ENCODE measurements at regions not wholly inside any gene's neighbourhood (a gene's known extent, or its start where the extent isn't known, plus 50 kb on each side); places are given as distances from the start of the nearest gene placed in this dataset.
A peak's percentile ranks its signal among the peaks of the same experiment; 100 is the strongest.

DNA sequence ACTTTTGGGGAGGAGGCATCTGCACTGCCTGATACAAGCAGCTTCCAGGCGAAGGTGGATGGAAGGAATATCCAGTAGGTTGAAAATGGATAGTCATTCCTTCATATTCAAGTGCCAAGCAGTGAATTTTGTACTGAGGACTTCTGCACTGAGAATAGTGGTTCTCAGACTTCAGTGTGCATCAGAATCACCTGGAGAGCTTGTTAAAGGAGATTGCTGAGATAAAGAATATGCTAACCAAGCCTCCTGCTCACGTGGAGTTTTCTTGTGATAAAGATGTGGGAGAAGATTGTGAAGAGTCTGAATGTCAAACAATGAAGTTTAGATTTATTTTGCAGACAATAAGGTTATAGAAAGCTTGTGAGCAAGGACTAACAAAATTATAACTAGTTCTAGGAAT is 97.8 kb downstream of the HFE start:
- DNase-seq (ENCODE audit: low read depth, low spot score) = no peak
- H3K27ac ChIP-seq (ENCODE audit: low read length) = peak overlapping the region; percentile 95
- peaks cover 35% of the 10 kb centered on the region for H3K4me1 ChIP-seq (ENCODE audit: control insufficient read depth, insufficient read depth, low read length)
- TF ChIP-seq, protein P1, sequence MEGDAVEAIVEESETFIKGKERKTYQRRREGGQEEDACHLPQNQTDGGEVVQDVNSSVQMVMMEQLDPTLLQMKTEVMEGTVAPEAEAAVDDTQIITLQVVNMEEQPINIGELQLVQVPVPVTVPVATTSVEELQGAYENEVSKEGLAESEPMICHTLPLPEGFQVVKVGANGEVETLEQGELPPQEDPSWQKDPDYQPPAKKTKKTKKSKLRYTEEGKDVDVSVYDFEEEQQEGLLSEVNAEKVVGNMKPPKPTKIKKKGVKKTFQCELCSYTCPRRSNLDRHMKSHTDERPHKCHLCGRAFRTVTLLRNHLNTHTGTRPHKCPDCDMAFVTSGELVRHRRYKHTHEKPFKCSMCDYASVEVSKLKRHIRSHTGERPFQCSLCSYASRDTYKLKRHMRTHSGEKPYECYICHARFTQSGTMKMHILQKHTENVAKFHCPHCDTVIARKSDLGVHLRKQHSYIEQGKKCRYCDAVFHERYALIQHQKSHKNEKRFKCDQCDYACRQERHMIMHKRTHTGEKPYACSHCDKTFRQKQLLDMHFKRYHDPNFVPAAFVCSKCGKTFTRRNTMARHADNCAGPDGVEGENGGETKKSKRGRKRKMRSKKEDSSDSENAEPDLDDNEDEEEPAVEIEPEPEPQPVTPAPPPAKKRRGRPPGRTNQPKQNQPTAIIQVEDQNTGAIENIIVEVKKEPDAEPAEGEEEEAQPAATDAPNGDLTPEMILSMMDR (IDR thresholded peaks at IDR 0.05) = no peak
- no peak for TF ChIP-seq POLR2AphosphoS5 (IDR thresholded peaks at IDR 0.05; ENCODE audit: low read depth, low read length)
- TF ChIP-seq, protein P2, sequence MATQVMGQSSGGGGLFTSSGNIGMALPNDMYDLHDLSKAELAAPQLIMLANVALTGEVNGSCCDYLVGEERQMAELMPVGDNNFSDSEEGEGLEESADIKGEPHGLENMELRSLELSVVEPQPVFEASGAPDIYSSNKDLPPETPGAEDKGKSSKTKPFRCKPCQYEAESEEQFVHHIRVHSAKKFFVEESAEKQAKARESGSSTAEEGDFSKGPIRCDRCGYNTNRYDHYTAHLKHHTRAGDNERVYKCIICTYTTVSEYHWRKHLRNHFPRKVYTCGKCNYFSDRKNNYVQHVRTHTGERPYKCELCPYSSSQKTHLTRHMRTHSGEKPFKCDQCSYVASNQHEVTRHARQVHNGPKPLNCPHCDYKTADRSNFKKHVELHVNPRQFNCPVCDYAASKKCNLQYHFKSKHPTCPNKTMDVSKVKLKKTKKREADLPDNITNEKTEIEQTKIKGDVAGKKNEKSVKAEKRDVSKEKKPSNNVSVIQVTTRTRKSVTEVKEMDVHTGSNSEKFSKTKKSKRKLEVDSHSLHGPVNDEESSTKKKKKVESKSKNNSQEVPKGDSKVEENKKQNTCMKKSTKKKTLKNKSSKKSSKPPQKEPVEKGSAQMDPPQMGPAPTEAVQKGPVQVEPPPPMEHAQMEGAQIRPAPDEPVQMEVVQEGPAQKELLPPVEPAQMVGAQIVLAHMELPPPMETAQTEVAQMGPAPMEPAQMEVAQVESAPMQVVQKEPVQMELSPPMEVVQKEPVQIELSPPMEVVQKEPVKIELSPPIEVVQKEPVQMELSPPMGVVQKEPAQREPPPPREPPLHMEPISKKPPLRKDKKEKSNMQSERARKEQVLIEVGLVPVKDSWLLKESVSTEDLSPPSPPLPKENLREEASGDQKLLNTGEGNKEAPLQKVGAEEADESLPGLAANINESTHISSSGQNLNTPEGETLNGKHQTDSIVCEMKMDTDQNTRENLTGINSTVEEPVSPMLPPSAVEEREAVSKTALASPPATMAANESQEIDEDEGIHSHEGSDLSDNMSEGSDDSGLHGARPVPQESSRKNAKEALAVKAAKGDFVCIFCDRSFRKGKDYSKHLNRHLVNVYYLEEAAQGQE (IDR thresholded peaks at IDR 0.05; ENCODE audit: insufficient read depth in 1 of 2, low read depth in 2 of 2, low read length in 1 of 2) = no peak
- TF ChIP-seq TCF7L2 (IDR thresholded peaks at IDR 0.05; ENCODE audit: low read depth, low read length) = no peak
- intact Hi-C loops (cut with micrococcal nuclease; ENCODE audit: unreplicated experiment) = loop anchor here (10.0 kb wide), 1 partner anchor 100 kb away; a partner anchor contains a TSS
- ATAC-seq = no peak
- H3K4me3 ChIP-seq (ENCODE audit: low read depth in 2 of 2, low read length in 2 of 2) = peak overlapping the region; percentile 51 to 66
- in situ Hi-C loops (cut with HindIII; ENCODE audit: low pct_unique_long_range_greater_than_20kb, low sequenced_read_pairs) = no loop called here
- ChIA-PET POLR2A (no interaction called here), CTCF (no interaction called here)
- H3K27me3 ChIP-seq (ENCODE audit: control insufficient read depth, insufficient read depth, low read length) = no peaks in the 10 kb centered on the region
- H3K36me3 ChIP-seq (ENCODE audit: control insufficient read depth, insufficient read depth, low read length) = no peaks in the 10 kb centered on the region
- no TSS peak for BruUV-seq (replicated peaks)
- no peaks in the 10 kb centered on the region for H3K9me3 ChIP-seq (ENCODE audit: control insufficient read depth, insufficient read depth, low read depth, low read length)

DNA sequence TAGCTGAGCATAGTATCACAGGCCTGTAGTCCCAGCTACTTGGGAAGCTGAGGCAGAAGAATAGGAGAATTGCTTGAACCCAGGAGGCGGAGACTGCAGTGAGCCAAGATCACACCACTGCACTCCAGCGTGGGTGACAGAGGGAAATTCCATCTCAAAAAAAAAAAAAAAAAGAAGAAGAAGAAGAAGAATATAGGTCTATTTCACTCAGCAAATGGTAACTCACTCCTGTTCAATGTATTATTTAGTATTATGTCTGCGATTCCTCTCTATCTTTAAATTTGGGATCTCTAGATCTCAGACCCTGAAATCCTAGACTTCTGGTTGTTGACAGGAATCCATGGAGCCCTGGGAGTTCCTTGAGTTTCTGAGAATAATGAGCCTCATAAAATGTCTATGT is 98.6 kb downstream of the HFE start:
- intact Hi-C loops (cut with micrococcal nuclease; ENCODE audit: unreplicated experiment) = loop anchor here (10.0 kb wide), 1 partner anchor 99 kb away; a partner anchor contains a TSS

More for the DNA sequence above, 98.6 kb downstream of the HFE start:
- in situ Hi-C loops (cut with HindIII; ENCODE audit: low pct_unique_long_range_greater_than_20kb, low sequenced_read_pairs) = no loop called here
- Histone ChIP-seq H3K36me3 (ENCODE audit: control insufficient read depth, insufficient read depth, low read length) (no peaks in the 10 kb centered on the region), H3K9me3 (ENCODE audit: control insufficient read depth, insufficient read depth, low read depth, low read length) (no peaks in the 10 kb centered on the region), H3K27ac (ENCODE audit: low read length) (peak overlapping the region; percentile 90), H3K4me1 (ENCODE audit: control insufficient read depth, insufficient read depth, low read length) (peaks cover 39% of the 10 kb centered on the region), H3K27me3 (ENCODE audit: control insufficient read depth, insufficient read depth, low read length) (no peaks in the 10 kb centered on the region), H3K4me3 (ENCODE audit: low read depth in 2 of 2, low read length in 2 of 2) (no peak overlapping the region)
- CTCF ChIA-PET = no interaction called here
- TF ChIP-seq, protein P1 (IDR thresholded peaks at IDR 0.05) = no peak
- TF ChIP-seq TCF7L2 (IDR thresholded peaks at IDR 0.05; ENCODE audit: low read depth, low read length) = no peak
- TF ChIP-seq, protein P2 (IDR thresholded peaks at IDR 0.05; ENCODE audit: insufficient read depth in 1 of 2, low read depth in 2 of 2, low read length in 1 of 2) = no peak
- TF ChIP-seq SIN3A (IDR thresholded peaks at IDR 0.05; ENCODE audit: borderline replicate concordance, insufficient read depth, low read depth, low read length) = no peak
- TF ChIP-seq POLR2AphosphoS5 (IDR thresholded peaks at IDR 0.05; ENCODE audit: low read depth, low read length) = no peak
- no TSS peak for BruUV-seq (replicated peaks)
- DNase-seq (ENCODE audit: low read depth, low spot score) (no peak), ATAC-seq (no peak)
- POLR2A ChIA-PET = interaction anchor here (1.5 kb wide), 1 partner anchor 62 kb away, joined by 5 read pairs; a partner anchor contains a TSS
